ENCODE measurements at regions not wholly inside any gene's neighbourhood (a gene's known extent, or its start where the extent isn't known, plus 50 kb on each side); places are given as distances from the start of the nearest gene placed in this dataset.

- TF ChIP-seq CTCF (IDR thresholded peaks at IDR 0.05) (no peak), POLR2A (IDR thresholded peaks at IDR 0.05) (no peak)
- ATAC-seq: no peak
- Histone ChIP-seq H3K36me3 (no peaks in the 10 kb centered on the region), H3K27me3 (no peaks in the 10 kb centered on the region), H3K9me3 (peaks cover 0 to 17% (median 0%) of the 10 kb centered on the region in 12 donors), H3K4me1 (no peaks in the 10 kb centered on the region), H3K4me3 (no peak overlapping the region), H3K27ac (no peak overlapping the region)
- intact Hi-C loops (cut with DNase I): no loop called here
- WGBS, 4 donors: 74 to 83% (median 80%) methylated on average over 4 of the region's 4 CpGs
- DNase-seq: no peak
Observed at GRCh38 chr5:24177821-24178220, 467.0 kb downstream of the CDH10 start.

DNA sequence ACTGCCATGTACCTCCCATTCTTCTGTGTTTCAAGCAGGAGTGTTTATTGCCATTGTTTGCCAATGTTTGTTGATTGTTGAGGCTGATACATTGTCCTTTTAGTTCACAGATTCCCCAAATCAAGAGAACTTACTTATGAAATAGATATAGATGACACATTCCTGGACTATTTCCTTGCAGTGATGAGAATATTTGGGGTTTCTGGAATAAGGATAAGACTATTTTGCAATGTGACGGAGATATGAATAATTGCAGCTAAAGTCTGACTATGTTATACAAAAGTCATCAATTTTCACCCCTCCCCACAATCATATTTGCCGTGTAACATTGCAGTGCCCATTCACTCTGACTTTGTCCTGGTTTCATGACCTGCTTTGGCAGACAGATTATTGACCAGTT, 460.8 kb downstream of the CDH10 start:
- Histone ChIP-seq H3K4me1 (no peaks in the 10 kb centered on the region), H3K36me3 (no peaks in the 10 kb centered on the region), H3K27me3 (no peaks in the 10 kb centered on the region), H3K4me3 (no peak overlapping the region), H3K9me3 (peaks cover 0 to 7% (median 0%) of the 10 kb centered on the region in 12 donors), H3K27ac (no peak overlapping the region)
- 85 to 97% (median 91%) methylated on average over 2 of the region's 2 CpGs for WGBS, 4 donors
- ATAC-seq (no peak), DNase-seq (no peak)
- intact Hi-C loops (cut with DNase I): no loop called here
- no peak for TF ChIP-seq CTCF (IDR thresholded peaks at IDR 0.05)
- no peak for TF ChIP-seq POLR2A (IDR thresholded peaks at IDR 0.05)

DNA sequence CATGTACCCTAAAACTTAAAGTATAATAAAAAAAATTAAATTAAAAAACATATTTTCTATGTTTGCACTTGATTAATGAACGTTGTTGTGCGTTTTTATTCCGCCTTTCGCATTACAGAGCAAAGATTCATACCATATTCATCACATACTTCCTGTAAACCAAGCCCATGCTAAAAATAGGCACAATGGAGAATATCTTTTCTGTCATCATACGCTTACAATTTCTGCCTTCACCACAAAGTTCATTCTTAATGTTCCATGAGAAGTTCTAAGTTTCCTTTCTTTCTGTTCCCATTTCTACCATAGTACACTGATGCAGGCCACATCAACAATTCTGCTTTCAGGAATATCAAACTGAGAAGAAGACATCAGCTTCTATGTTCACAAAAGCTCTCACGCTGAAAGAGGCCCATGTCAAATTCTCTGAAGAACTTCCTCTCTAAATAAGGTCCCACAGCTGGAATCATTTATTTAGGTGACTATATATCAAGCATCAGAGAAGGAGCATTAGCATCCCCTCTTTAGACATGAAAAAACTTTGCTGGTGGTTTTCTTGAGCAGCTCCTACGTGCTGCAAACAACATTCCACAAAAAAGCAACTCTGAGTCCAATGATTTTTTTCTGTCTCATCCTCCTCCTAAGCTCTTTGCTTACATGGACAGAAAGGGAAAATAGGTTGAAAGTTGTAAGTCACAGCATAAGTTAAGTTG, 456.4 kb downstream of the CDH10 start:
- no peak overlapping the region for H3K4me3 ChIP-seq
- 72 to 79% (median 73%) methylated on average over 7 of the region's 7 CpGs for WGBS, 4 donors
- no peak overlapping the region for H3K27ac ChIP-seq
- no peaks in the 10 kb centered on the region for H3K27me3 ChIP-seq
- no peaks in the 10 kb centered on the region for H3K9me3 ChIP-seq
- no peaks in the 10 kb centered on the region for H3K4me1 ChIP-seq
- no peaks in the 10 kb centered on the region for H3K36me3 ChIP-seq
- intact Hi-C loops (cut with DNase I): no loop called here
- no peak for TF ChIP-seq POLR2A (IDR thresholded peaks at IDR 0.05)
- TF ChIP-seq CTCF (IDR thresholded peaks at IDR 0.05): no peak
- DNase-seq (no peak), ATAC-seq (no peak)

DNA sequence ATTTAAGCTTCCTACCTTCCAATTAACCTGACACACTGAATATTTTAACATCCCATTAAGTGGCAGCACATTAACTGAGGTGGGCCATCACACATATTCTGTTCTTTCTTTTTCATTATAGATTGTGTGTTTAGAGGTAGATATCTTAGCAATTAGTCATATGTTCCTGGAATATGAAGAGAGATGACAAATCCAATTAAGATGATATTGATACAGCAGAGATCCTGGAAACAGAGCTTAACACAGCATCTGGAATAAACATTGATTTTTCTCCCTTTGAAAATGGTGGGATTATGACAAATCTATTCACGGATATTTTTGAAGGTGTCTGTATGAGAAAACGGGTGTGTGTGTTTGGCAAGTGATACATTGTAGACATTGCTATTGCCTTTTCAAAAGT, 448.0 kb downstream of the CDH10 start:
- TF ChIP-seq POLR2A (IDR thresholded peaks at IDR 0.05) (no peak), CTCF (IDR thresholded peaks at IDR 0.05) (no peak)
- DNase-seq (no peak), ATAC-seq (no peak)
- intact Hi-C loops (cut with DNase I): no loop called here
- peaks cover 0 to 7% (median 0%) of the 10 kb centered on the region in 12 donors for H3K9me3 ChIP-seq
- no peaks in the 10 kb centered on the region for H3K27me3 ChIP-seq
- no peak overlapping the region for H3K4me3 ChIP-seq
- WGBS, 4 donors: 73 to 92% (median 80%) methylated on average over 2 of the region's 2 CpGs
- no peak overlapping the region for H3K27ac ChIP-seq
- H3K4me1 ChIP-seq: no peaks in the 10 kb centered on the region
- H3K36me3 ChIP-seq: no peaks in the 10 kb centered on the region

Measured in heart left ventricle (tissue), 16 donors.